AG04450 (cell line): ENCODE measurements at regions not wholly inside any gene's neighbourhood (a gene's known extent, or its start where the extent isn't known, plus 50 kb on each side); places are given as distances from the start of the nearest gene placed in this dataset.

ENCODE experiments used
- CTCF ChIA-PET: fragments of 300-600, 350-600 bp; formaldehyde crosslinking; extraction: SDS; loops from one replicate; lab custom pipeline; 2022; ENCODE audit warnings: antibody characterized with exemption, inconsistent platforms; lab: Charles Lee
- POLR2A ChIA-PET: fragments of 350-600 bp; formaldehyde crosslinking; extraction: SDS; loops from one replicate; lab custom pipeline; 2021; ENCODE audit warnings: antibody characterized with exemption, inconsistent platforms; lab: Yijun Ruan, JAX
- DNase-seq: peaks from one replicate; pipeline ENCODE4 v3.0.0-alpha.2; 2011; ENCODE audit warnings: low read depth, low spot score
- H3K27ac ChIP-seq: one replicate; pipeline ENCODE4 v1.5.1; 2012; ENCODE audit warnings: low read depth, low read length, control low read depth
- H3K27me3 ChIP-seq: one replicate; pipeline ENCODE4 v1.6.0; 2012; ENCODE audit warnings: low read length; ENCODE audit not compliant: control insufficient read depth, insufficient read depth
- H3K4me3 ChIP-seq: 2 replicates; pipeline ENCODE4 v1.5.1; 2011; ENCODE audit warnings: mild to moderate bottlenecking, low read depth, low read length, control low read depth
- H3K9me3 ChIP-seq: 2 replicates; pipeline ENCODE4 v1.5.1; 2012; ENCODE audit warnings: low read length; ENCODE audit not compliant: control insufficient read depth, insufficient read depth
- CTCF ChIP-seq: IDR thresholded peaks from 2 replicates; pipeline ENCODE4 v1.5.1; 2011; ENCODE audit warnings: low read depth, low read length, control low read depth, inconsistent platforms

GRCh38 chr6:109308018-109308492 is 74.2 kb downstream of the CD164 start:
- peak; percentile 16 for DNase-seq
- H3K4me3 ChIP-seq: no peak overlapping the region
- TF ChIP-seq CTCF: no peak
- H3K9me3 ChIP-seq: no peaks in the 10 kb centered on the region
- H3K27me3 ChIP-seq: peaks cover 7% of the 10 kb centered on the region
- H3K27ac ChIP-seq: no peak overlapping the region
- ChIA-PET CTCF (no interaction called here), POLR2A (no interaction called here)

- CTCF ChIA-PET: no interaction called here
- Histone ChIP-seq H3K27ac (no peak overlapping the region), H3K4me3 (no peak overlapping the region), H3K9me3 (no peaks in the 10 kb centered on the region), H3K27me3 (peaks cover 7% of the 10 kb centered on the region)
- no peak for TF ChIP-seq CTCF
- POLR2A ChIA-PET: no interaction called here
- DNase-seq: no peak
Measured at GRCh38 chr6:109306733-109307132, 75.5 kb downstream of the CD164 start.

- TF ChIP-seq CTCF: no peak
- Histone ChIP-seq H3K27me3 (peaks cover 7% of the 10 kb centered on the region), H3K27ac (no peak overlapping the region), H3K4me3 (no peak overlapping the region), H3K9me3 (no peaks in the 10 kb centered on the region)
- no peak for DNase-seq
- ChIA-PET POLR2A (no interaction called here), CTCF (no interaction called here)
Measured at GRCh38 chr6:109305028-109305427, 77.2 kb downstream of the CD164 start.

GRCh38 chr6:109304284-109305015 is 77.8 kb downstream of the CD164 start:
- TF ChIP-seq CTCF: no peak
- H3K4me3 ChIP-seq: no peak overlapping the region
- H3K27ac ChIP-seq: no peak overlapping the region
- POLR2A ChIA-PET: no interaction called here
- H3K27me3 ChIP-seq: peaks cover 7% of the 10 kb centered on the region
- H3K9me3 ChIP-seq: no peaks in the 10 kb centered on the region
- no peak for DNase-seq
- CTCF ChIA-PET: no interaction called here

- DNase-seq: no peak
- TF ChIP-seq CTCF: no peak
- Histone ChIP-seq H3K9me3 (no peaks in the 10 kb centered on the region), H3K27ac (no peak overlapping the region), H3K27me3 (peaks cover 7% of the 10 kb centered on the region), H3K4me3 (no peak overlapping the region)
- CTCF ChIA-PET: no interaction called here
- POLR2A ChIA-PET: no interaction called here
Measured at GRCh38 chr6:109303640-109304283, 78.5 kb downstream of the CD164 start.
